ENCODE measurements at regions not wholly inside any gene's neighbourhood (a gene's known extent, or its start where the extent isn't known, plus 50 kb on each side); places are given as distances from the start of the nearest gene placed in this dataset.

- Histone ChIP-seq H3K36me3 (replicated peaks in 1 of 2; ENCODE audit: insufficient read depth in 1 of 2, low read depth in 2 of 2) (no peaks in the 10 kb centered on the region), H3K4me3 (no peak overlapping the region), H3K4me1 (no peaks in the 10 kb centered on the region), H3K27me3 (no peaks in the 10 kb centered on the region), H3K27ac (no peak overlapping the region), H3K9me3 (no peaks in the 10 kb centered on the region)
- intact Hi-C loops (cut with DNase I), result no loop called here
- no peak for ATAC-seq
- TF ChIP-seq CTCF (IDR thresholded peaks at IDR 0.05) (no peak), POLR2A (IDR thresholded peaks at IDR 0.05) (no peak)
- WGBS, 2 donors, result 64 to 80% methylated on average over 1 to 15 of the region's 16 CpGs
- no peak for DNase-seq
Observed at GRCh38 chr2:239735829-239736357, 289.2 kb downstream of the NDUFA10 start.

GRCh38 chr2:239735131-239735828, 289.9 kb downstream of the NDUFA10 start:
- no peak overlapping the region for H3K27ac ChIP-seq
- no peaks in the 10 kb centered on the region for H3K27me3 ChIP-seq
- no peaks in the 10 kb centered on the region for H3K4me1 ChIP-seq
- no peak for ATAC-seq
- H3K4me3 ChIP-seq, result no peak overlapping the region
- intact Hi-C loops (cut with DNase I), result no loop called here
- H3K9me3 ChIP-seq, result no peaks in the 10 kb centered on the region
- H3K36me3 ChIP-seq (replicated peaks in 1 of 2; ENCODE audit: insufficient read depth in 1 of 2, low read depth in 2 of 2), result no peaks in the 10 kb centered on the region
- TF ChIP-seq CTCF (IDR thresholded peaks at IDR 0.05) (no peak), POLR2A (IDR thresholded peaks at IDR 0.05) (no peak)
- 67 to 92% methylated on average over 9 to 23 of the region's 23 CpGs for WGBS, 2 donors
- DNase-seq, result no peak

- no peak for TF ChIP-seq POLR2A (IDR thresholded peaks at IDR 0.05)
- no peak for TF ChIP-seq CTCF (IDR thresholded peaks at IDR 0.05)
- WGBS, 2 donors, result 79 to 84% methylated on average over 7 to 8 of the region's 8 CpGs
- H3K36me3 ChIP-seq (replicated peaks in 1 of 2; ENCODE audit: insufficient read depth in 1 of 2, low read depth in 2 of 2), result no peaks in the 10 kb centered on the region
- intact Hi-C loops (cut with DNase I), result no loop called here
- no peak overlapping the region for H3K4me3 ChIP-seq
- no peaks in the 10 kb centered on the region for H3K9me3 ChIP-seq
- H3K4me1 ChIP-seq, result no peaks in the 10 kb centered on the region
- no peak overlapping the region for H3K27ac ChIP-seq
- no peak for DNase-seq
- ATAC-seq, result no peak
- H3K27me3 ChIP-seq, result no peaks in the 10 kb centered on the region
Observed at GRCh38 chr2:239734436-239735005, 290.6 kb downstream of the NDUFA10 start.

GRCh38 chr2:239732666-239733010, 292.5 kb downstream of the NDUFA10 start:
- Histone ChIP-seq H3K4me3 (no peak overlapping the region), H3K27ac (no peak overlapping the region), H3K9me3 (no peaks in the 10 kb centered on the region), H3K36me3 (replicated peaks in 1 of 2; ENCODE audit: insufficient read depth in 1 of 2, low read depth in 2 of 2) (no peaks in the 10 kb centered on the region), H3K27me3 (no peaks in the 10 kb centered on the region), H3K4me1 (no peaks in the 10 kb centered on the region)
- TF ChIP-seq POLR2A (IDR thresholded peaks at IDR 0.05) (no peak), CTCF (IDR thresholded peaks at IDR 0.05) (no peak)
- WGBS, 2 donors, result 38 to 51% methylated on average over 6 of the region's 6 CpGs
- intact Hi-C loops (cut with DNase I), result no loop called here
- ATAC-seq (no peak), DNase-seq (peak in 1 of 4 donors; percentile 3)
